Epithelial cell of proximal tubule (primary cell): ENCODE measurements at regions not wholly inside any gene's neighbourhood (a gene's known extent, or its start where the extent isn't known, plus 50 kb on each side); places are given as distances from the start of the nearest gene placed in this dataset.

Experiments used
- DNase-seq: peaks from one replicate; pipeline ENCODE4 v3.0.0-alpha.2; 2011; ENCODE audit warnings: low read depth
- H3K4me3 ChIP-seq: 2 replicates; pipeline ENCODE4 v1.5.1; 2011; ENCODE audit warnings: low read depth, mild to moderate bottlenecking, low read length
- CTCF ChIP-seq: conservative IDR thresholded peaks from 2 replicates; pipeline ENCODE4 v1.5.1; 2012; ENCODE audit warnings: low read depth, mild to moderate bottlenecking, low read length

DNA sequence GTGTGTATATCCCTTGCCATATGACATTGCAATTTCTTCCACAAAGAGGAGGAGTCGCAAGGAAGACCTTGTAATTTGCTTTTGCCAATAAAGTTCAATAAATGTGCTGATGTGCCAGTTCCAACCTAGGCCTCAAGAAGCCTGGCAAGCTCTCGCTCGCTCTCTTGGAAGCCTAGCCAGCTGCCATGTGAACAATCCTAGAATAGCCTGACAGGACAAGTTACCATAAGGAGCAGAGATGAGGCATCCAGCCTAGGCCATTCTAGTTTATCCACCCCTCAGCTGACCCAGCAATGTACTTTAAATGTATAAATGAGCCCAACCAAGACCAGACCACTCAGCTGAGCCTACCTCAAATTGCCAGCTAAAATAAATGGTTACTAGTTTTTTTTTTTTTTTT lies 145.7 kb upstream of the QRFPR start:
- no peak overlapping the region for H3K4me3 ChIP-seq
- no peak for TF ChIP-seq CTCF
- no peak for DNase-seq

DNA sequence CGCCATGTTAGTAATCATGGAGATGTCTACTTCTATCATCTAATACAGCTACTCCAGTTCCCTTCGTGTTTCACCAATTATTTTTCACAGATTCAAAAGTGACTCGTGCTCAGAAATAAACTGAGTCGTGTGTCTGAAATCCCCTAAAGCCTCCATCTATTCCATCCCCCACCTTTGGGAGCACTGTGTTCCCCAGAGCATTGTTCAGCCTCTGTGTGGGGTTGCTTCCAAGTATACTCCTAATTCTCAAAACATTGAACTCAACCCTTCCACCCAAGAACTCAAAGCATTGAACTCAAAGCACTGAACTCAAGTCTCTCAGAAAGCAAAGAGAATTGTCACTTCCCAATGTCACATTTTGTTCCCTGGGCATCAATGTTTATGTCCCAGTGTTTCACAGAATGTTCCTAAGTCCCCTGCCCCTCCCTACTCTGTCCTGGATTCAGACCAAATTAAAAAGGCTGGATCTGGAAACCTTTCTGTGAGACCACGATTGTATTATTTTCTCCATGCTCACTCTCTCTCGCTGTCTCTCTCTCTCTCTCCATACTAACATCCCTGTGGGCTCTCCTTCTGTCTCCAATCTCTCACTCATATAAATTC lies 138.5 kb upstream of the QRFPR start:
- H3K4me3 ChIP-seq = no peak overlapping the region
- TF ChIP-seq CTCF = no peak
- no peak for DNase-seq

DNA sequence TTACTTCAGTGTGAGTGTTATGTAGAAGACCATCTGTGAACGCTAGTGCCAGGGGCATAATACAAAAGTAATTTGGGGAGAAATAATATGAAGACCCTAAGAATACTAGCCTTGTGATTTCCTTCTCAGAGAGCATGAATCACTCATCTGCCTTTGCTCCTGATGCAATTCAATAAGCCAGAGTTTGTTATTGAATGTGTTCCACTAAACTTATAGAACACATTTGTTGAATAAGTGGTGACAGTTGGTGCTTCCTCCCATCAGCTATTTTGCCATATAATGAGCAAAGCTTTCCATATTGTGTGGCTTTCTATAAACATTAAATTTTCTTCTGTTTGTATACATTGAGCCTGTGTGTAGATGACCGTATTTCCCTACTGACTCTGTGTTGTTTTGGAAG lies 136.4 kb upstream of the QRFPR start:
- no peak for DNase-seq
- H3K4me3 ChIP-seq = no peak overlapping the region
- no peak for TF ChIP-seq CTCF

- TF ChIP-seq CTCF = peak; percentile 22
- no peak overlapping the region for H3K4me3 ChIP-seq
- DNase-seq = no peak
Observed at GRCh38 chr4:121514443-121514842, 133.6 kb upstream of the QRFPR start.

DNA sequence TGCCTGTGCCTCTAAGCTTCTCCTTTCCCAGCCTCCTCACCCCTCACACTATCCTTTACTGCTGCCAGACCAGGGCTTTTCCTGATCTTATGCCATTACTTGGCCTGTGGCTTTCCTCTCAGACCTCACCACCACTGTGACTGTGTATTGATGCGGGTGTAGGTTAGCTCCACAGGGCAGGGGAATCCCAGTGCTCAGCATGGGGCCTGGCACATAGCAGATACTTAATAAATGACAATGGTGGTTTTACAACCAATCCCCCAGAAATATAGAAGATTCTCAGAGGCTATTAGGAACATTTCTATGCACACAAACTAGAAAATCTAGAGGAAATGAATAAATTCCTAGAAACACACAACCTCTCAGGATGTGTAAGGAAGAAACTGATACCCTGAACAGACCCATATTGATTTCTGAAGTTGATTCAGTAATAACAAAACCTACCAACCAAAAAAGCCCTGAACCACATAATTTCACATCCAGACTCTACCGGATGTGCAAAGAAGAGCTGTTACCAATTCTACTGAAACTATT lies 129.6 kb upstream of the QRFPR start:
- TF ChIP-seq CTCF = no peak
- no peak overlapping the region for H3K4me3 ChIP-seq
- DNase-seq = no peak

GRCh38 chr4:121485190-121485804 lies 104.5 kb upstream of the QRFPR start:
- no peak overlapping the region for H3K4me3 ChIP-seq
- no peak for TF ChIP-seq CTCF
- DNase-seq = no peak

DNA sequence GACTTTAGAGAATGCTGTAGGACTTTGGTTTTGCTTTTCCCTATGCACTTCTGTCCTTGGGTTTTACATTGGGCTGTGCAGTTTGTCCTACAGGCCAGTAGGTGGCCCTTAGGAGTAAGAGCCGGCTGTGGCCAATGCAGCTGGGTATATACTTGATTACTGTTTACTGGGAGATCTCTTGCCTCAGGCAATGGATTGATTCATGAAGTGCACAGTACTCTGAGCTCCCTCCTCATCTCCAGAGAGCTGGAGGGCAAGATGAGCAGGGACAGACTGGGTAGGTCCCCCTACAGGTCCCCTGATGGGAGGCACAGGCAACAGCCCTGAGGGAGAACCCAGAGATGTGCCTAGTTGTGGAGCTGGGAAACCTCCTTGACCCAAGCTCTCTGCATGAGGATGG lies 103.8 kb upstream of the QRFPR start:
- DNase-seq = no peak
- H3K4me3 ChIP-seq = no peak overlapping the region
- TF ChIP-seq CTCF = peak; percentile 88
